ENCODE measurements at regions not wholly inside any gene's neighbourhood (a gene's known extent, or its start where the extent isn't known, plus 50 kb on each side); places are given as distances from the start of the nearest gene placed in this dataset.

- DNase-seq (ENCODE audit: low read depth, low spot score): no peak
- ChIA-PET CTCF (interaction anchor here (1.2 to 2.0 kb wide), 3 partner anchors 9 to 104 kb away, joined by 6 to 12 read pairs (median 8); no protein-coding TSS in a partner anchor), POLR2A (no interaction called here)
- TF ChIP-seq CTCF (IDR thresholded peaks at IDR 0.05; ENCODE audit: insufficient read depth, low read length, missing control alignments): no peak
- no peak overlapping the region for H3K4me3 ChIP-seq (ENCODE audit: low read depth, low read length)
Measured at GRCh38 chr6:159112714-159113113, 56.5 kb upstream of the FNDC1 start.

GRCh38 chr6:159110748-159111147 is 58.5 kb upstream of the FNDC1 start:
- no peak for DNase-seq (ENCODE audit: low read depth, low spot score)
- no peak for TF ChIP-seq CTCF (IDR thresholded peaks at IDR 0.05; ENCODE audit: insufficient read depth, low read length, missing control alignments)
- ChIA-PET POLR2A (no interaction called here), CTCF (interaction anchor here (2.0 to 2.3 kb wide), 2 partner anchors 74 to 101 kb away, joined by 5 to 13 read pairs; no protein-coding TSS in a partner anchor)
- no peak overlapping the region for H3K4me3 ChIP-seq (ENCODE audit: low read depth, low read length)

GRCh38 chr6:159110013-159110412 is 59.2 kb upstream of the FNDC1 start:
- peak; percentile 24 for TF ChIP-seq CTCF (IDR thresholded peaks at IDR 0.05; ENCODE audit: insufficient read depth, low read length, missing control alignments)
- DNase-seq (ENCODE audit: low read depth, low spot score): no peak
- no peak overlapping the region for H3K4me3 ChIP-seq (ENCODE audit: low read depth, low read length)
- ChIA-PET POLR2A (no interaction called here), CTCF (interaction anchor here (0.6 to 2.3 kb wide), 16 partner anchors 9 to 404 kb away, joined by 3 to 13 read pairs (median 4); partner anchors contain the start of gene RSPH3)

- no peak overlapping the region for H3K4me3 ChIP-seq (ENCODE audit: low read depth, low read length)
- no peak for DNase-seq (ENCODE audit: low read depth, low spot score)
- CTCF ChIA-PET: interaction anchor here (0.6 to 2.3 kb wide), 15 partner anchors 10 to 407 kb away, joined by 3 to 13 read pairs (median 3); no protein-coding TSS in a partner anchor
- no peak for TF ChIP-seq CTCF (IDR thresholded peaks at IDR 0.05; ENCODE audit: insufficient read depth, low read length, missing control alignments)
- POLR2A ChIA-PET: no interaction called here
Measured at GRCh38 chr6:159109391-159109790, 59.8 kb upstream of the FNDC1 start.

- H3K4me3 ChIP-seq (ENCODE audit: low read depth, low read length): no peak overlapping the region
Measured at GRCh38 chr6:159108426-159108985, 60.7 kb upstream of the FNDC1 start.

More at GRCh38 chr6:159108426-159108985, 60.7 kb upstream of the FNDC1 start:
- no peak for DNase-seq (ENCODE audit: low read depth, low spot score)
- CTCF ChIA-PET: interaction anchor here (0.8 to 6.7 kb wide), 5 partner anchors 20 to 102 kb away, joined by 3 to 129 read pairs (median 3); partner anchors contain the start of gene TAGAP
- POLR2A ChIA-PET: no interaction called here
- TF ChIP-seq CTCF (IDR thresholded peaks at IDR 0.05; ENCODE audit: insufficient read depth, low read length, missing control alignments): no peak
